ENCODE measurements at regions not wholly inside any gene's neighbourhood (a gene's known extent, or its start where the extent isn't known, plus 50 kb on each side); places are given as distances from the start of the nearest gene placed in this dataset.

GRCh38 chr7:131859147-131859821, 302.9 kb upstream of the PODXL start:
- intact Hi-C loops (cut with micrococcal nuclease), result loop anchor here (5.0 kb wide), 1 partner anchor 1373 kb away; no protein-coding TSS in a partner anchor
- Mint-ChIP-seq H3K27ac (no peak overlapping the region), H3K27me3 (peaks cover 7% of the 10 kb centered on the region), H3K36me3 (ENCODE audit: low read depth) (no peaks in the 10 kb centered on the region), H3K4me3 (no peak overlapping the region), H3K9me3 (peaks cover 7% of the 10 kb centered on the region), H3K4me1 (no peaks in the 10 kb centered on the region)
- no peak for TF ChIP-seq CTCF (IDR thresholded peaks at IDR 0.05)
- ChIA-PET CTCF (interaction anchor here (0.7 to 1.3 kb wide), 4 partner anchors 9 to 1575 kb away, joined by 3 to 5 read pairs (median 4); no protein-coding TSS in a partner anchor), POLR2A (no interaction called here)
- ATAC-seq (ENCODE audit: low read depth), result no peak
- no peak for DNase-seq

GRCh38 chr7:131858611-131859010, 302.2 kb upstream of the PODXL start:
- ATAC-seq (ENCODE audit: low read depth), result no peak
- no peaks in the 10 kb centered on the region for H3K36me3 Mint-ChIP-seq (ENCODE audit: low read depth)
- no peak overlapping the region for H3K4me3 Mint-ChIP-seq
- POLR2A ChIA-PET, result no interaction called here
- intact Hi-C loops (cut with micrococcal nuclease), result loop anchor here (5.0 kb wide), 1 partner anchor 1374 kb away; no protein-coding TSS in a partner anchor
- DNase-seq, result no peak
- no peaks in the 10 kb centered on the region for H3K4me1 Mint-ChIP-seq
- CTCF ChIA-PET, result interaction anchor here (0.6 to 1.3 kb wide), 2 partner anchors 10 to 86 kb away, joined by 3 to 5 read pairs; no protein-coding TSS in a partner anchor
- peaks cover 7% of the 10 kb centered on the region for H3K27me3 Mint-ChIP-seq
- H3K9me3 Mint-ChIP-seq, result peaks cover 9% of the 10 kb centered on the region
- H3K27ac Mint-ChIP-seq, result no peak overlapping the region
- no peak for TF ChIP-seq CTCF (IDR thresholded peaks at IDR 0.05)

- ATAC-seq (ENCODE audit: low read depth) (no peak), DNase-seq (no peak)
- no peaks in the 10 kb centered on the region for H3K4me1 Mint-ChIP-seq
- H3K9me3 Mint-ChIP-seq, result peaks cover 6% of the 10 kb centered on the region
- H3K36me3 Mint-ChIP-seq (ENCODE audit: low read depth), result no peaks in the 10 kb centered on the region
- H3K4me3 Mint-ChIP-seq, result no peak overlapping the region
- POLR2A ChIA-PET, result no interaction called here
- intact Hi-C loops (cut with micrococcal nuclease), result no loop called here
- CTCF ChIA-PET, result interaction anchor here (1.1 kb wide), 1 partner anchor 10 kb away, joined by 4 read pairs; no protein-coding TSS in a partner anchor
- peaks cover 2% of the 10 kb centered on the region for H3K27me3 Mint-ChIP-seq
- TF ChIP-seq CTCF (IDR thresholded peaks at IDR 0.05), result no peak
- H3K27ac Mint-ChIP-seq, result no peak overlapping the region
Measured at GRCh38 chr7:131849472-131849871, 293.0 kb upstream of the PODXL start.

GRCh38 chr7:131848033-131848432, 291.6 kb upstream of the PODXL start:
- TF ChIP-seq CTCF (IDR thresholded peaks at IDR 0.05), result no peak
- Mint-ChIP-seq H3K27ac (no peak overlapping the region), H3K4me1 (no peaks in the 10 kb centered on the region), H3K9me3 (peaks cover 3% of the 10 kb centered on the region), H3K36me3 (ENCODE audit: low read depth) (no peaks in the 10 kb centered on the region), H3K27me3 (peaks cover 2% of the 10 kb centered on the region), H3K4me3 (no peak overlapping the region)
- ChIA-PET CTCF (no interaction called here), POLR2A (no interaction called here)
- DNase-seq, result no peak
- intact Hi-C loops (cut with micrococcal nuclease), result no loop called here
- ATAC-seq (ENCODE audit: low read depth), result no peak

GRCh38 chr7:131845573-131846314, 289.3 kb upstream of the PODXL start:
- ATAC-seq (ENCODE audit: low read depth) (no peak), DNase-seq (no peak)
- no peak overlapping the region for H3K27ac Mint-ChIP-seq
- peaks cover 2% of the 10 kb centered on the region for H3K27me3 Mint-ChIP-seq
- no peaks in the 10 kb centered on the region for H3K9me3 Mint-ChIP-seq
- intact Hi-C loops (cut with micrococcal nuclease), result no loop called here
- POLR2A ChIA-PET, result no interaction called here
- no peak overlapping the region for H3K4me3 Mint-ChIP-seq
- no peaks in the 10 kb centered on the region for H3K4me1 Mint-ChIP-seq
- TF ChIP-seq CTCF (IDR thresholded peaks at IDR 0.05), result no peak
- no peaks in the 10 kb centered on the region for H3K36me3 Mint-ChIP-seq (ENCODE audit: low read depth)
- CTCF ChIA-PET, result no interaction called here
